ENCODE measurements at regions not wholly inside any gene's neighbourhood (a gene's known extent, or its start where the extent isn't known, plus 50 kb on each side); places are given as distances from the start of the nearest gene placed in this dataset.

DNA sequence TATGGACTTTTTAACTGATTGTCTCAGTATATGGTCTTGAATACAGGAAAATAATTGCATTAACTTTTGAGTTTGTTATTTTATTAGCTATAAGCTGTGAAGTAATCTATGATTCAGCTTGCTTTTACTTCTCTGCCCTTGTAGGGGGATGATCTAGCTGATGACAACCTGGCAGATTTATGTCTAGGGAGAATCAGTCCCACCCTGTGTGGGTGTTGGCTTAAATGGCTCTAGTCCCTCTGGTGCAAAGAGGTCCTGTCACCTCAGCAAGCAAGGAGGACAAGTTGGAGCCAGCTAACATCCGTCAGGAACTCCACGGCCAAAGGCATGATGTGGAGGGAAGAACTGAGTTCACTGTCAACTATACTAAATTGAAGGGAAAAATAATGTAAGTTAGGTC is 495.3 kb downstream of the BMP2 start:
- H3K4me1 ChIP-seq (ENCODE audit: control insufficient read depth, insufficient read depth, low read length): no peaks in the 10 kb centered on the region
- no peak overlapping the region for H3K4me3 ChIP-seq (ENCODE audit: low read length)
- WGBS (ENCODE audit: insufficient coverage): 93% methylated on average over 2 of the region's 2 CpGs
- no peak overlapping the region for H3K27ac ChIP-seq (ENCODE audit: low read length)
- no peaks in the 10 kb centered on the region for H3K27me3 ChIP-seq (ENCODE audit: control insufficient read depth, insufficient read depth, low read length)
- no peak for DNase-seq
- H3K9me3 ChIP-seq (replicated peaks; ENCODE audit: control insufficient read depth, low read depth, low read length): no peaks in the 10 kb centered on the region
- no peaks in the 10 kb centered on the region for H3K36me3 ChIP-seq (ENCODE audit: control insufficient read depth, insufficient read depth, low read length)

DNA sequence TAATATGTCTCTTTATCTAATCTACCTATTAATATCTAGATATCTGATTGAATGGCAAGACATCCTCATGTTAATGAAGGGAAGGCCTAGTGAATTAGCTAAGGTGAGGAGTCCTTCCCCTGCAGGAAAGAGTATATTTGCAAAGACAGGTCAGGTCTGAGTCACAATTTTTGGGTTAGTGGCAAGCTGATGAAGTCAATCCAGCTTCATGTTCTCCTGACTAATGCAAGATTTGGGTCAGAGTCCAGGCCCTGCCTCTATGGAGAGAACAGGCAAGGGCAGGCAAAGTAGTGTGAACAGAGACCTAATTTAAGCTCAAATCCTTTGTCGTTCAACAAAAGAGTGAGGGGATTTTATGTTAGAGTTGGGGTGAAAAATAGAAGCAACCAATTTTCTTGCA is 496.7 kb downstream of the BMP2 start:
- H3K4me1 ChIP-seq (ENCODE audit: control insufficient read depth, insufficient read depth, low read length): no peaks in the 10 kb centered on the region

DNA sequence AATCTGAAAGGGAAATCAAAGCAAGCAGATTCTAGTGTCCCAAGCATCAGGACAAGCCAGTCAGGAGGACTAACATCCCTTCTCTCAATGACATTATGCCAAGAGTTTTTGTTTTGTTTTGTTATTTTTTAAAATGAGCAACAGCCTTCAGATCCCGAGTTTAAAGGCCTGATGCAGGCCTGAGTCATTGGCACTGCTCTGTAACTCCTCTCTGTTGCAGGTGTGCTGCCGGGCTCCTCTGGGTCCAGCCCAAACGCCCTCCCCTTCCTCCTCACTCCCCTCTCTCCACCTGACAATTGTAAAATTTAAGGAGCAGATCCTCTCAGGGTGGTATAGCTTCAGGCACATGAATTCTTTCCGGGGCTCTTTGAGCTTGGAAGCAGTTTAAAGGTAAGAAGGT is 502.0 kb downstream of the BMP2 start:
- Histone ChIP-seq H3K27me3 (ENCODE audit: control insufficient read depth, insufficient read depth, low read length) (no peaks in the 10 kb centered on the region), H3K4me1 (ENCODE audit: control insufficient read depth, insufficient read depth, low read length) (no peaks in the 10 kb centered on the region), H3K36me3 (ENCODE audit: control insufficient read depth, insufficient read depth, low read length) (no peaks in the 10 kb centered on the region), H3K27ac (ENCODE audit: low read length) (no peak overlapping the region), H3K9me3 (replicated peaks; ENCODE audit: control insufficient read depth, low read depth, low read length) (no peaks in the 10 kb centered on the region), H3K4me3 (ENCODE audit: low read length) (no peak overlapping the region)
- DNase-seq: no peak
- WGBS (ENCODE audit: insufficient coverage): 60% methylated on average over 2 of the region's 4 CpGs

More for the DNA sequence above, 496.7 kb downstream of the BMP2 start:
- H3K27me3 ChIP-seq (ENCODE audit: control insufficient read depth, insufficient read depth, low read length): no peaks in the 10 kb centered on the region
- no peaks in the 10 kb centered on the region for H3K36me3 ChIP-seq (ENCODE audit: control insufficient read depth, insufficient read depth, low read length)
- no peak for DNase-seq
- H3K27ac ChIP-seq (ENCODE audit: low read length): no peak overlapping the region
- no peaks in the 10 kb centered on the region for H3K9me3 ChIP-seq (replicated peaks; ENCODE audit: control insufficient read depth, low read depth, low read length)
- H3K4me3 ChIP-seq (ENCODE audit: low read length): no peak overlapping the region
- 91% methylated on average over 1 of the region's 1 CpG for WGBS (ENCODE audit: insufficient coverage)

DNA sequence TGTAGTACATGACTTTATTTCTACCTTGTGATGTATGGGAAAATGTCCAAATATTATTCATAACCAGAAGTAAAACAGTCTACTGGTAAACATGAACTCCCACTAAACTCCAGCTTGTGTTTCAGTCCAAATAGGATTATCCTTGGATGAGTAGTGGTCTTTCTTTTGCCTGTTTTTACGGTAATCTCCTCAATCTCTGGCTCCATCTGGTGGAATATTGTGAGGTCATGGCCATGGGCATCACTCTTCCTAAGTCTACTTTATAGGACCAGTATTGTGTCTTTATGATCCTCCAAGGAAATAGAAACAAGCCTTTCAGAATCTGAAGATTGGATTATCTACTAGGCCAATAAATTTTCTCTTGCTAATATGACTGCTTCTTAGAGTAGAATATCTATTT is 505.0 kb downstream of the BMP2 start:
- Histone ChIP-seq H3K27ac (ENCODE audit: low read length) (no peak overlapping the region), H3K4me1 (ENCODE audit: control insufficient read depth, insufficient read depth, low read length) (no peaks in the 10 kb centered on the region), H3K36me3 (ENCODE audit: control insufficient read depth, insufficient read depth, low read length) (no peaks in the 10 kb centered on the region), H3K9me3 (replicated peaks; ENCODE audit: control insufficient read depth, low read depth, low read length) (no peaks in the 10 kb centered on the region), H3K27me3 (ENCODE audit: control insufficient read depth, insufficient read depth, low read length) (no peaks in the 10 kb centered on the region), H3K4me3 (ENCODE audit: low read length) (no peak overlapping the region)
- no CpG with 5 or more reads among the region's 1 CpG for WGBS (ENCODE audit: insufficient coverage)
- DNase-seq: peak; percentile 45

DNA sequence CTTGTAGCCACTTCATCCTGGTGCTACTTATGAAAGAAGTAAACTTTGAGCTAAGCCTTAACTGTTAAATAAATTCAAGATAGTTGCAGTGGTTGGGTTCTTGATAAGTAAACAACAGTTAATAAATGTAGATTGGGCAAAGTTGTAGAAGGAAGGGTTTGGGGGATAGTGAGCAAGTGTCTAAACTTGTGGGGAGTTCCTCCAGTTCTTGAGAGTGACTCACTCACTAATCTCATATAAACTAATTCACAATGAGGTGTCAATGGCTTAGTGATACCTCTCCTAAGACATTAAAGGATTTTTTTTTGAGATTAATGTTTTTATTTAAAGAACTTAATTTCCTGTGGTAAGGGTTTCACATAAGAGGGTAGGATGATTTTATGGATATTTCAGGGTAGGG is 507.4 kb downstream of the BMP2 start:
- H3K4me1 ChIP-seq (ENCODE audit: control insufficient read depth, insufficient read depth, low read length): no peaks in the 10 kb centered on the region
- H3K27ac ChIP-seq (ENCODE audit: low read length): no peak overlapping the region
- no peak for DNase-seq
- no peaks in the 10 kb centered on the region for H3K27me3 ChIP-seq (ENCODE audit: control insufficient read depth, insufficient read depth, low read length)
- H3K36me3 ChIP-seq (ENCODE audit: control insufficient read depth, insufficient read depth, low read length): no peaks in the 10 kb centered on the region
- H3K9me3 ChIP-seq (replicated peaks; ENCODE audit: control insufficient read depth, low read depth, low read length): no peaks in the 10 kb centered on the region
- no peak overlapping the region for H3K4me3 ChIP-seq (ENCODE audit: low read length)

DNA sequence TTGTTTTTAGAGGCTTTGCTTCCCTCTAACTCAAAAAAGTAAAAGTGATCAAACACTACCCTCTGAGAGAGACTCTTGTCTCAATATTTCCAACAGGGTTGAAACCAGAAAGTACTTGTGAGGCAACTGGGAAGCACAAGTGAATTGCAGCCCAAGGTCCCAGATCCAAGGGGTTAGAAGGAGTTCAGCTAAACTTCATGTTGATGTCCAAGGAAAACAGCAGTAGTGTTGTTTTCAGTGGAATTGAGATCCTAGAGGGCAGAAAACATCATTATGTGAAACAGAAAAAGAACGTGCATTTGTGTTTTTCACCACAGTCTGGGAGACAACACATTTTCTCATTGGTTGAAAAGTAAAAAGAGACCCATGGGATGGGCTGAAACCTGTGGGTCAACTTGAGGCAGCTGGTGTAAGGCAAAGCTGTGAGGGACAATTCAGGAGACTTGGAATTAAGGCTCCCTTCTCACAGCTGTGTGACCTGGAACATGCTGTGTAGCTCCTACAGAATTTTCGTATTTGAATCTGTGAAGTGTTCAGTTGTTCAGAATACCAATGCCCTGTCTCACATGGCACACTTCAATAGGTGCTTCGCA is 508.3 kb downstream of the BMP2 start:
- Histone ChIP-seq H3K27ac (ENCODE audit: low read length) (no peak overlapping the region), H3K27me3 (ENCODE audit: control insufficient read depth, insufficient read depth, low read length) (no peaks in the 10 kb centered on the region), H3K36me3 (ENCODE audit: control insufficient read depth, insufficient read depth, low read length) (no peaks in the 10 kb centered on the region), H3K4me3 (ENCODE audit: low read length) (no peak overlapping the region), H3K9me3 (replicated peaks; ENCODE audit: control insufficient read depth, low read depth, low read length) (no peaks in the 10 kb centered on the region), H3K4me1 (ENCODE audit: control insufficient read depth, insufficient read depth, low read length) (no peaks in the 10 kb centered on the region)
- no peak for DNase-seq
- 50% methylated on average over 1 of the region's 3 CpGs for WGBS (ENCODE audit: insufficient coverage)

DNA sequence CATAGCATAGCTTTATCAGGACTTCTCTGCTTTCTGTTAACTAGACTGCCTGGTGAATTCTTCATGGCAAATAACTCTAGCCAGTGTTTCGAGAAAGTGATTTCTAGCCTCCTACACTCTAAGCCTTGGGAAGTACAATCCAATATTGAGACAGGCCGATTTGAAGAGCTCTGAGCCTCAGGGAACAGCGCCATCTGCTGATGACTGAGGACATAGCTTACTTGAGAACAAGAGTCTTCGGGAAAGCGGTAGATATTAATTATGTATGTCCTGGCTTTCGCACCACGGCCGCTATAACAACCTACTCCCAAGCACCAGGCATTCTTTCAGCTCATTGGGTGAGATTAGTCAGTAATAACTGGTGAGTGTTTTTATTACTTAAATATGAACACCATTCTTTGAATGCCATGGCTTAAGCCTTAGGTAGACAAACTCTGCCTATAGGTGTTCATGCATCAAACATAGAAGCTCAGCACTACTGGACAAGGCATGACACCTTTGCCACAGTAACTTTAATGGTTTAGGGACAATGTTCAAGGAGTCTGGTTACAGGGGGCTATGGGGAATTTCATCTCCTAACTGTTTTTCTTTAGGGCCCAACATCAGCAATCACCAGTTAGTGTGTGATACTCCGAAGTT is 518.6 kb downstream of the BMP2 start:
- WGBS (ENCODE audit: insufficient coverage): 0% methylated on average over 1 of the region's 9 CpGs
- no peaks in the 10 kb centered on the region for H3K9me3 ChIP-seq (replicated peaks; ENCODE audit: control insufficient read depth, low read depth, low read length)
- no peak overlapping the region for H3K4me3 ChIP-seq (ENCODE audit: low read length)
- H3K36me3 ChIP-seq (ENCODE audit: control insufficient read depth, insufficient read depth, low read length): no peaks in the 10 kb centered on the region
- no peaks in the 10 kb centered on the region for H3K4me1 ChIP-seq (ENCODE audit: control insufficient read depth, insufficient read depth, low read length)
- H3K27me3 ChIP-seq (ENCODE audit: control insufficient read depth, insufficient read depth, low read length): no peaks in the 10 kb centered on the region
- peak; percentile 92 for DNase-seq
- no peak overlapping the region for H3K27ac ChIP-seq (ENCODE audit: low read length)

DNA sequence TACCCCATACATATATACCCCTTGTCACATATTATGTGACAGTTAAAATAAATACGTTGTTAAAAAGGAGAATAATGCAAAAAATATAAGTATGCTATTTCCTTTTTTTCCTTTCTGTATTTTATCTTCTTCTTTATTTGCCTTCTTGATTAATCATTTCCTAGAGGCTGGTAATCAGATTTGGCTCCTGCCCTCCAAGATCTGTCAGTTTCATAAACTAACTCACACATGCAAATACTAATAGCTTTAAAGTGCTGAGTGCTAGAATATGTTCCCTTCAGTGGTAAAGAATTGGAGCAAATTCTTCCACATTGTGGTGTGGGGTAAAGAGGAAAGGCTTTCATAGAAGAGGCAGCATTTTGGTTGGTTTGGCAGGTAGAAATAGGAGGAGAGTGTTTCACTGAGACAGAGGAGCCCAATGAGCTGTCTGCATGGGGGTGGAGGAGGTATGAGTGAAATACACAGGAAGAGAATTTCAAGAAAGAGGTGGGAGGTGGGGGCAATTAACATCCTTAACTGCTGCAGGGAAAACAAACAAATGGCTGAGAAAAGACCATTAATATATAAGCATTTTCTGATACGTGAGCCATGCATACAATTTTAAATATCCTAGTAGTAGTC is 523.9 kb downstream of the BMP2 start:
- H3K9me3 ChIP-seq (replicated peaks; ENCODE audit: control insufficient read depth, low read depth, low read length): no peaks in the 10 kb centered on the region
- no peak for DNase-seq

DNA sequence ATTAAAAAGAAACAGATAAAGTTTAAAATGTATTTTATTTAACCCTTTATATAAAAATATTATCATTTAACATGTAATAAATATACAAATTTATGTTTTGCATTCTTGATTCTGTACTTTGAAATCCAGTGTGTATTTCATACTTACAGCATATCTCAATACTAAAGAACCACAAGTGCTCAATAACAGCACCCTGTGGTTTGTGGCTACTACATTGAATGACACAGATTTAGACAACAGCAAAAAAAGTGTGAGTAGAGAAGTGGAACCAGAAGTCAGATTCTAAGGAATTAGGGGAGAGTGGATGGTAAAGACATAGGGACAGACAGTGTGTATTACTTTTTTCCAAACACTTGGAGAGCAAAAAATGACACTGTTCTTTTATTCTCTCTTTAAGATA is 524.5 kb downstream of the BMP2 start:
- no peak overlapping the region for H3K4me3 ChIP-seq (ENCODE audit: low read length)
- no peaks in the 10 kb centered on the region for H3K9me3 ChIP-seq (replicated peaks; ENCODE audit: control insufficient read depth, low read depth, low read length)
- no peaks in the 10 kb centered on the region for H3K27me3 ChIP-seq (ENCODE audit: control insufficient read depth, insufficient read depth, low read length)
- no peak for DNase-seq
- H3K36me3 ChIP-seq (ENCODE audit: control insufficient read depth, insufficient read depth, low read length): no peaks in the 10 kb centered on the region
- no peak overlapping the region for H3K27ac ChIP-seq (ENCODE audit: low read length)
- no peaks in the 10 kb centered on the region for H3K4me1 ChIP-seq (ENCODE audit: control insufficient read depth, insufficient read depth, low read length)

More for the DNA sequence above, 523.9 kb downstream of the BMP2 start:
- Histone ChIP-seq H3K27ac (ENCODE audit: low read length) (no peak overlapping the region), H3K4me1 (ENCODE audit: control insufficient read depth, insufficient read depth, low read length) (no peaks in the 10 kb centered on the region), H3K36me3 (ENCODE audit: control insufficient read depth, insufficient read depth, low read length) (no peaks in the 10 kb centered on the region), H3K27me3 (ENCODE audit: control insufficient read depth, insufficient read depth, low read length) (no peaks in the 10 kb centered on the region), H3K4me3 (ENCODE audit: low read length) (no peak overlapping the region)
- no CpG with 5 or more reads among the region's 2 CpGs for WGBS (ENCODE audit: insufficient coverage)

DNA sequence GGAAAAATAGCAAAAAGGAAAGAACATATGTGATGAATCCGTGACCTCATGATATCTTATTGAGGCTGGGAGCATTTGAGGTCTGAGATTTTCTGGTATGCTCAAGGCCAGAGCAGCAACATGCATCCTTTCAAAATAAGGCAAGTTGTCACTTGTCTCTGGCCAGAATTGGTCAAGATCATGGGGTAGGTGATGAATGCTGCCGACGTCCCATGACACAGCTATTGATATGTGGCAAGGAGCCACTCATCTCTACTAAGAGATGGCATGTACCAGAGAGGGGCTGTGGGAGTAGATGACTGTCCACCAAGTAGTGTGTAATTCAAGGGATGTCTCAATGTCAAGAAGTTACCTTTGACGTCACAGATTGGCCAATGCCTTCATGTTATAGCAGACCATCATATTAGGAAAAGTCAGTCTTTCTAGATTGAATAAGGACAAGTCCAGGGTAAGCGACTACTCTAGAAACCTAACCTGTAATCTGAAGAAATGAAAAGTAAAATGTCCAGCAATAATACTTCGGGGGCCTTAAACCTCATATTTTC is 527.4 kb downstream of the BMP2 start:
- H3K36me3 ChIP-seq (ENCODE audit: control insufficient read depth, insufficient read depth, low read length): no peaks in the 10 kb centered on the region
- no peak for DNase-seq
- H3K9me3 ChIP-seq (replicated peaks; ENCODE audit: control insufficient read depth, low read depth, low read length): no peaks in the 10 kb centered on the region
- WGBS (ENCODE audit: insufficient coverage): 100% methylated on average over 1 of the region's 6 CpGs
- no peak overlapping the region for H3K27ac ChIP-seq (ENCODE audit: low read length)
- H3K27me3 ChIP-seq (ENCODE audit: control insufficient read depth, insufficient read depth, low read length): no peaks in the 10 kb centered on the region
- no peak overlapping the region for H3K4me3 ChIP-seq (ENCODE audit: low read length)
- H3K4me1 ChIP-seq (ENCODE audit: control insufficient read depth, insufficient read depth, low read length): no peaks in the 10 kb centered on the region
